PC-9 (cell line): ENCODE measurements at regions not wholly inside any gene's neighbourhood (a gene's known extent, or its start where the extent isn't known, plus 50 kb on each side); places are given as distances from the start of the nearest gene placed in this dataset.

Source experiments
- EZH2 ChIP-seq: fragments of 200-600 bp; sonication (generic); IDR thresholded peaks from 2 replicates; pipeline ENCODE4 v1.8.0; 2017; ENCODE audit warnings: antibody characterized with exemption, low read depth
- TF ChIP-seq, protein P1 (sequence below): fragments of 200-600 bp; sonication (generic); conservative IDR thresholded peaks from 2 replicates; pipeline ENCODE4 v1.6.1; 2017; ENCODE audit warnings: mixed run types, antibody characterized with exemption, mild to moderate bottlenecking, moderate library complexity

DNA sequence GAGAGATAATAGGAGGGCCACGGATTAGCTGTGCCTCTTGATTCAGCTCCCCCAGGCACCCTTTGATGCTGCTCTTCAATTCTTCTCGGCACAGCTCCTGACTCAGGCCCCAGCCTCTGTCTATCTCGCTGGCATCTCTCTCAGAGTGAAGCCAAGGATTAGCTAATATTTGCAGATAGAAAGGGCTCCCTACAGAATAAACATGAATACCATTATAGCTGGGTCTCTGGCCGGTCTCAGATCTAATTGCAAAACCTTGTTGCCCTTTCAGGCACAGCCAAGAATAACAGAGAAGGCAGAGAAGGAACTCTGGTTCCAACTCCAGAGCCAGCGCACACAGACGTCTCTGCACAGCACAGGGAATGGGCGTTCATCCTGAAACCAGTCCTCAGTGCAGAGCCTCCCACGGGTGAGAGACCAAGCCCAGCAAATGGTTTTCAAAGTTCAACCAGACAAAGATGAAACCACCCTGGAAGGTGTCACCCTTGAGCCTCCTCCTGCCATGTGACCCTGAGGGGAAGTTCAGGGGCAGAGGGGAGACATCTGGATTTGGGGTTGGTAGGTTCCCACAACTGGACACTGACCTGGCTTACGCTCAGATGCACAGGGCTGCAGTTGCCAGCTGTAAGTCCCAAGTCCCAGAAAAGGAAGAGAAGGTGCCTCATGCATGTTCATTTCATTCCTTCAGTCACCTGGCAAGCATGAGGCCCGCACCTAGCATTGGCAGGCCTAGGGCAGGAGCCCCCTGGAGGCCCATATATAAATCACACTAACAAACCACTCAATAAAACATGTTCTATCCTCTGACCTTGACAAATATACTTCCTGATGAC is 394.0 kb downstream of the NPHP4 start:
- TF ChIP-seq, protein P1, sequence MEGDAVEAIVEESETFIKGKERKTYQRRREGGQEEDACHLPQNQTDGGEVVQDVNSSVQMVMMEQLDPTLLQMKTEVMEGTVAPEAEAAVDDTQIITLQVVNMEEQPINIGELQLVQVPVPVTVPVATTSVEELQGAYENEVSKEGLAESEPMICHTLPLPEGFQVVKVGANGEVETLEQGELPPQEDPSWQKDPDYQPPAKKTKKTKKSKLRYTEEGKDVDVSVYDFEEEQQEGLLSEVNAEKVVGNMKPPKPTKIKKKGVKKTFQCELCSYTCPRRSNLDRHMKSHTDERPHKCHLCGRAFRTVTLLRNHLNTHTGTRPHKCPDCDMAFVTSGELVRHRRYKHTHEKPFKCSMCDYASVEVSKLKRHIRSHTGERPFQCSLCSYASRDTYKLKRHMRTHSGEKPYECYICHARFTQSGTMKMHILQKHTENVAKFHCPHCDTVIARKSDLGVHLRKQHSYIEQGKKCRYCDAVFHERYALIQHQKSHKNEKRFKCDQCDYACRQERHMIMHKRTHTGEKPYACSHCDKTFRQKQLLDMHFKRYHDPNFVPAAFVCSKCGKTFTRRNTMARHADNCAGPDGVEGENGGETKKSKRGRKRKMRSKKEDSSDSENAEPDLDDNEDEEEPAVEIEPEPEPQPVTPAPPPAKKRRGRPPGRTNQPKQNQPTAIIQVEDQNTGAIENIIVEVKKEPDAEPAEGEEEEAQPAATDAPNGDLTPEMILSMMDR = 0 out of 2 replicates have a peak, but pooled peaks have one; percentile 22
- no peak for TF ChIP-seq EZH2
